H9 (cell line): ENCODE measurements at regions not wholly inside any gene's neighbourhood (a gene's known extent, or its start where the extent isn't known, plus 50 kb on each side); places are given as distances from the start of the nearest gene placed in this dataset.

Source experiments
- DNase-seq: peaks from one replicate; pipeline ENCODE4 v3.0.0-alpha.2; 2017
- H2AFZ ChIP-seq: one replicate; pipeline ENCODE4 v1.6.1; 2013; ENCODE audit warnings: mild to moderate bottlenecking, low read length, control low read depth, moderate library complexity
- H2AK5ac ChIP-seq: 2 replicates; pipeline ENCODE4 v1.6.1; 2013; ENCODE audit warnings: low read length, control low read depth, mixed read lengths; ENCODE audit not compliant: insufficient read length
- H2BK120ac ChIP-seq: one replicate; pipeline ENCODE4 v1.6.1; 2013; ENCODE audit warnings: low read depth, mild to moderate bottlenecking, low read length, control low read depth, inconsistent platforms; ENCODE audit not compliant: poor library complexity, severe bottlenecking
- H2BK12ac ChIP-seq: 2 replicates; pipeline ENCODE4 v1.6.1; 2013; ENCODE audit warnings: low read length, control low read depth, mixed read lengths, low read depth; ENCODE audit not compliant: insufficient read length
- H2BK15ac ChIP-seq: 2 replicates; pipeline ENCODE4 v1.6.1; 2013; ENCODE audit warnings: low read depth, low read length, control low read depth
- H2BK20ac ChIP-seq: one replicate; pipeline ENCODE4 v1.6.1; 2013; ENCODE audit warnings: low read depth, mild to moderate bottlenecking, low read length, control low read depth, inconsistent platforms; ENCODE audit not compliant: poor library complexity, severe bottlenecking
- H2BK5ac ChIP-seq: 2 replicates; pipeline ENCODE4 v1.6.1; 2013; ENCODE audit warnings: low read length, control low read depth, mixed read lengths; ENCODE audit not compliant: insufficient read length
- H3K14ac ChIP-seq: 2 replicates; pipeline ENCODE4 v1.6.1; 2013; ENCODE audit warnings: low read length, control low read depth; ENCODE audit not compliant: insufficient read depth
- H3K18ac ChIP-seq: 2 replicates; pipeline ENCODE4 v1.6.1; 2013; ENCODE audit warnings: low read depth, mild to moderate bottlenecking, mixed read lengths, low read length, control low read depth; ENCODE audit not compliant: insufficient read length
- H3K23ac ChIP-seq: 2 replicates; pipeline ENCODE4 v1.6.1; 2013; ENCODE audit warnings: low read length, control low read depth, mixed read lengths, low read depth; ENCODE audit not compliant: insufficient read length
- H3K23me2 ChIP-seq: 2 replicates; pipeline ENCODE4 v1.6.1; 2013; ENCODE audit warnings: low read depth, mild to moderate bottlenecking, mixed read lengths, low read length, control low read depth; ENCODE audit not compliant: insufficient read length, poor library complexity, severe bottlenecking
- H3K27ac ChIP-seq: 2 replicates; pipeline ENCODE4 v1.5.1; 2013; ENCODE audit warnings: low read length, control low read depth, mixed read lengths, low read depth; ENCODE audit not compliant: insufficient read length
- H3K27me3 ChIP-seq: 2 replicates; pipeline ENCODE4 v1.6.1; 2013; ENCODE audit warnings: low read length, control low read depth, inconsistent platforms; ENCODE audit not compliant: insufficient read depth
- H3K4ac ChIP-seq: 2 replicates; pipeline ENCODE4 v1.6.1; 2013; ENCODE audit warnings: low read depth, mild to moderate bottlenecking, control low read depth, inconsistent platforms, low read length, moderate library complexity
- H3K4me1 ChIP-seq: 2 replicates; pipeline ENCODE4 v1.6.1; 2013; ENCODE audit warnings: low read length, control low read depth, inconsistent platforms; ENCODE audit not compliant: insufficient read depth
- H3K4me2 ChIP-seq: 2 replicates; pipeline ENCODE4 v1.6.1; 2013; ENCODE audit warnings: low read length, control low read depth, mixed read lengths; ENCODE audit not compliant: insufficient read length, insufficient read depth
- H3K56ac ChIP-seq: 2 replicates; pipeline ENCODE4 v1.6.1; 2013; ENCODE audit warnings: low read depth, mild to moderate bottlenecking, mixed read lengths, low read length, control low read depth; ENCODE audit not compliant: insufficient read length
- H3K79me1 ChIP-seq: 2 replicates; pipeline ENCODE4 v1.6.1; 2013; ENCODE audit warnings: low read depth, mild to moderate bottlenecking, moderate library complexity, low read length, control low read depth, inconsistent platforms; ENCODE audit not compliant: insufficient read depth, poor library complexity, severe bottlenecking
- H3K79me2 ChIP-seq: 2 replicates; pipeline ENCODE4 v1.6.1; 2013; ENCODE audit warnings: low read length, control low read depth, inconsistent platforms; ENCODE audit not compliant: insufficient read depth
- H3K9ac ChIP-seq: 2 replicates; pipeline ENCODE4 v1.6.1; 2013; ENCODE audit warnings: low read length, control low read depth, mixed read lengths; ENCODE audit not compliant: insufficient read length; ENCODE audit errors: extremely low read depth
- H3K9me3 ChIP-seq: one replicate; pipeline ENCODE4 v1.6.1; 2013; ENCODE audit warnings: low read depth, low read length, inconsistent platforms; ENCODE audit not compliant: control insufficient read depth
- H3T11ph ChIP-seq: one replicate; pipeline ENCODE4 v1.6.1; 2013; ENCODE audit warnings: mild to moderate bottlenecking, low read length, control low read depth, inconsistent platforms
- H4K20me1 ChIP-seq: one replicate; pipeline ENCODE4 v1.6.1; 2013; ENCODE audit not compliant: control insufficient read depth, insufficient read length, insufficient read depth
- H4K5ac ChIP-seq: 2 replicates; pipeline ENCODE4 v1.6.1; 2013; ENCODE audit warnings: low read depth, mild to moderate bottlenecking, mixed read lengths, low read length, control low read depth; ENCODE audit not compliant: insufficient read length
- H4K8ac ChIP-seq: replicated peaks from 2 replicates; pipeline ENCODE4 v1.6.1; 2013; ENCODE audit warnings: low read length, control low read depth, mixed read lengths, low read depth; ENCODE audit not compliant: insufficient read length
- H4K91ac ChIP-seq: 2 replicates; pipeline ENCODE4 v1.6.1; 2013; ENCODE audit warnings: low read depth, mild to moderate bottlenecking, moderate library complexity, mixed read lengths, low read length, control low read depth; ENCODE audit not compliant: insufficient read length
- H3K27ac Mint-ChIP-seq, 3 experiments: 2 replicates in 2 of 3; 3 replicates in 1 of 3; pipeline ENCODE4 v1.8.0; 2020 to 2021; ENCODE audit warnings: mixed read lengths in 3 of 3, mild to moderate bottlenecking in 1 of 3, moderate library complexity in 1 of 3
- H3K27me3 Mint-ChIP-seq: 2 replicates; pipeline ENCODE4 v1.8.0; 2021; ENCODE audit warnings: low read depth, mild to moderate bottlenecking, moderate library complexity, mixed read lengths
- H3K36me3 Mint-ChIP-seq, 3 experiments: 2 replicates in 2 of 3; 3 replicates in 1 of 3; pipeline ENCODE4 v1.8.0; 2020 to 2021; ENCODE audit warnings: low read depth in 3 of 3, mixed read lengths in 3 of 3; ENCODE audit not compliant: insufficient read depth in 1 of 3
- H3K4me1 Mint-ChIP-seq, 2 experiments: 2 replicates each; pipeline ENCODE4 v1.8.0; 2020; ENCODE audit warnings: mixed read lengths in 2 of 2
- H3K4me3 Mint-ChIP-seq, 2 experiments: 2 replicates in 1 of 2; 3 replicates in 1 of 2; pipeline ENCODE4 v1.8.0; 2020 to 2021; ENCODE audit warnings: mild to moderate bottlenecking in 2 of 2, mixed read lengths in 2 of 2, moderate library complexity in 1 of 2
- H3K9me3 Mint-ChIP-seq, 2 experiments: 2 replicates in 1 of 2; 3 replicates in 1 of 2; pipeline ENCODE4 v1.8.0; 2020; ENCODE audit warnings: mild to moderate bottlenecking in 2 of 2, mixed read lengths in 2 of 2, moderate library complexity in 1 of 2
- WGBS: extraction: QIAGEN DNeasy Blood & Tissue Kit; methylation state at CpG from one replicate; pipeline ENCODE4 v1.1.7; 2013; ENCODE audit warnings: missing lambda C conversion rate, low lambda C conversion rate, mixed read lengths; ENCODE audit not compliant: insufficient read length; ENCODE audit errors: extremely low coverage; 5-methylcytosine and 5-hydroxymethylcytosine counted together
- TF ChIP-seq, protein P1 (sequence below): fragments of 200-600 bp; sonication (generic); conservative IDR thresholded peaks from 3 replicates; pipeline ENCODE4 v1.8.0; 2021; ENCODE audit warnings: antibody characterized with exemption, mild to moderate bottlenecking

DNA sequence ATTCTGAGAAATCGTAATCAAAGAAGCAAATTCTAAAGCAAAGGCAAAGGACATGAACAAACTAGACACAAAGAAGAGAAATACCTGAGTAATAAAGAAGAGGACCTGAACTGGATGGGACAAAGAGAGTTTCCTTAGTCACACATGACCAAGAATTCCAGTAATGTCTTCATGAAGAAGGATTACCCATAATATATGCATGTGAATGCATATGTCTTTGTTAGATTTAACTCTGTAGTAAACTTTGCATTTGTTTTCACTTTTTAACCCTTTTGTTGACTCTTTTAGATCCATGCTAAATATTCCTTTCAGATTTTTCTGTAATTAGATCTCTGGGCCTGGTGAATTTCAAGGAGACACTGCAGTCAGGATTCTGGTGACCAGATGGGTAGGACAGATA is 279.8 kb downstream of the ARRDC4 start:
- H3K4me2 ChIP-seq = no peak overlapping the region
- no peak overlapping the region for H3K27ac ChIP-seq
- no peaks in the 10 kb centered on the region for H3K9me3 ChIP-seq
- H3K4me1 ChIP-seq = no peaks in the 10 kb centered on the region
- TF ChIP-seq, protein P1, sequence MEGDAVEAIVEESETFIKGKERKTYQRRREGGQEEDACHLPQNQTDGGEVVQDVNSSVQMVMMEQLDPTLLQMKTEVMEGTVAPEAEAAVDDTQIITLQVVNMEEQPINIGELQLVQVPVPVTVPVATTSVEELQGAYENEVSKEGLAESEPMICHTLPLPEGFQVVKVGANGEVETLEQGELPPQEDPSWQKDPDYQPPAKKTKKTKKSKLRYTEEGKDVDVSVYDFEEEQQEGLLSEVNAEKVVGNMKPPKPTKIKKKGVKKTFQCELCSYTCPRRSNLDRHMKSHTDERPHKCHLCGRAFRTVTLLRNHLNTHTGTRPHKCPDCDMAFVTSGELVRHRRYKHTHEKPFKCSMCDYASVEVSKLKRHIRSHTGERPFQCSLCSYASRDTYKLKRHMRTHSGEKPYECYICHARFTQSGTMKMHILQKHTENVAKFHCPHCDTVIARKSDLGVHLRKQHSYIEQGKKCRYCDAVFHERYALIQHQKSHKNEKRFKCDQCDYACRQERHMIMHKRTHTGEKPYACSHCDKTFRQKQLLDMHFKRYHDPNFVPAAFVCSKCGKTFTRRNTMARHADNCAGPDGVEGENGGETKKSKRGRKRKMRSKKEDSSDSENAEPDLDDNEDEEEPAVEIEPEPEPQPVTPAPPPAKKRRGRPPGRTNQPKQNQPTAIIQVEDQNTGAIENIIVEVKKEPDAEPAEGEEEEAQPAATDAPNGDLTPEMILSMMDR = no peak
- Mint-ChIP-seq H3K9me3 (no peaks in the 10 kb centered on the region), H3K27ac (no peak overlapping the region), H3K27me3 (peaks cover 11% of the 10 kb centered on the region), H3K4me1 (peaks cover 0 to 2% of the 10 kb centered on the region in 2 experiments; a peak in 1 of 4 replicates), H3K4me3 (no peak overlapping the region), H3K36me3 (no peaks in the 10 kb centered on the region)
- H3K9ac ChIP-seq = no peak overlapping the region
- no peak overlapping the region for H2BK120ac ChIP-seq
- no peak overlapping the region for H2BK15ac ChIP-seq
- no peaks in the 10 kb centered on the region for H4K20me1 ChIP-seq
- H4K5ac ChIP-seq = no peak overlapping the region
- no peak overlapping the region for H2AK5ac ChIP-seq
- H3K27me3 ChIP-seq = no peaks in the 10 kb centered on the region
- H3K23ac ChIP-seq = no peak overlapping the region
- H2BK5ac ChIP-seq = no peak overlapping the region
- H3K56ac ChIP-seq = no peak overlapping the region
- no peak overlapping the region for H3K4ac ChIP-seq
- no CpG with 5 or more reads among the region's 1 CpG for WGBS
- H3K18ac ChIP-seq = no peak overlapping the region
- no peak overlapping the region for H2BK20ac ChIP-seq
- no peak overlapping the region for H3K14ac ChIP-seq
- H3K23me2 ChIP-seq = no peaks in the 10 kb centered on the region
- no peak overlapping the region for H4K91ac ChIP-seq
- no peak for DNase-seq
- H4K8ac ChIP-seq = no peak overlapping the region
- no peak overlapping the region for H2AFZ ChIP-seq
- H3K79me1 ChIP-seq = no peaks in the 10 kb centered on the region
- H2BK12ac ChIP-seq = no peak overlapping the region
- no peak overlapping the region for H3T11ph ChIP-seq
- no peaks in the 10 kb centered on the region for H3K79me2 ChIP-seq
